Tibial nerve (tissue), 4 donors: ENCODE measurements at regions not wholly inside any gene's neighbourhood (a gene's known extent, or its start where the extent isn't known, plus 50 kb on each side); places are given as distances from the start of the nearest gene placed in this dataset.

Source experiments
- DNase-seq, 2 donors: peaks; one replicate each; pipeline ENCODE4 v3.0.0-alpha.2; 2019; ENCODE audit warnings: low spot score in 2 of 2
- H3K27ac ChIP-seq, 4 donors: fragments of 200-600 bp; sonication (generic) in 3 of 4; one replicate each; pipeline ENCODE4 v1.5.1; 2017 to 2019; ENCODE audit warnings: mild to moderate bottlenecking in 1 of 4
- H3K27me3 ChIP-seq, 2 donors: fragments of 200-600 bp; sonication (generic) in 1 of 2; one replicate each; pipeline versions ENCODE4 v1.5.1 to v1.6.0; 2017 to 2019
- H3K36me3 ChIP-seq, 3 donors: fragments of 200-600 bp; sonication (generic); one replicate each; pipeline ENCODE4 v1.5.1; 2018 to 2019
- H3K4me1 ChIP-seq, 4 donors: fragments of 200-600 bp; sonication (generic) in 3 of 4; one replicate each; pipeline ENCODE4 v1.5.1; 2017 to 2019
- H3K4me3 ChIP-seq, 4 donors: fragments of 200-600 bp; sonication (generic) in 3 of 4; one replicate each; pipeline ENCODE4 v1.5.1; 2017 to 2019; ENCODE audit warnings: mild to moderate bottlenecking in 1 of 4, moderate library complexity in 1 of 4
- H3K9me3 ChIP-seq, 4 donors: fragments of 200-600 bp; sonication (generic) in 3 of 4; one replicate each; pipeline ENCODE4 v1.5.1; 2017 to 2019
- CTCF ChIP-seq, 5 experiments: fragments of 200-600 bp in 3 of 5; fragments of 450-650 bp in 2 of 5; sonication (generic) in 3 of 5; IDR thresholded peaks; one replicate each; pipeline ENCODE4 v1.5.1; 2016 to 2019; ENCODE audit warnings: antibody characterized with exemption in 5 of 5, mild to moderate bottlenecking in 3 of 5, moderate library complexity in 2 of 5
- EP300 ChIP-seq, 2 donors: sonication (generic); formaldehyde crosslinking; IDR thresholded peaks; one replicate each; pipeline ENCODE4 v1.6.1; 2017; ENCODE audit warnings: antibody characterized with exemption in 2 of 2, mild to moderate bottlenecking in 1 of 2
- POLR2A ChIP-seq, 2 donors: fragments of 450-650 bp; IDR thresholded peaks; one replicate each; pipeline ENCODE4 v1.6.1; 2017; ENCODE audit warnings: antibody characterized with exemption in 2 of 2, mild to moderate bottlenecking in 2 of 2, moderate library complexity in 2 of 2
- WGBS, 2 donors: methylation state at CpG; one replicate each; pipeline ENCODE4 v1.1.5; 2018; 5-methylcytosine and 5-hydroxymethylcytosine counted together

GRCh38 chr16:63816276-63816675 lies 1305.6 kb downstream of the CDH11 start:
- no peaks in the 10 kb centered on the region for H3K36me3 ChIP-seq
- no peaks in the 10 kb centered on the region for H3K4me1 ChIP-seq
- H3K9me3 ChIP-seq = peaks cover 0 to 4% (median 0%) of the 10 kb centered on the region in 4 donors
- WGBS, 2 donors = 23 to 33% methylated on average over 3 of the region's 3 CpGs
- H3K4me3 ChIP-seq = no peak overlapping the region
- no peak for DNase-seq
- H3K27me3 ChIP-seq = no peaks in the 10 kb centered on the region
- no peak overlapping the region for H3K27ac ChIP-seq
- TF ChIP-seq CTCF (IDR thresholded peaks at IDR 0.05) (no peak), POLR2A (IDR thresholded peaks at IDR 0.05) (no peak), EP300 (IDR thresholded peaks at IDR 0.05) (no peak)

- Histone ChIP-seq H3K27me3 (no peaks in the 10 kb centered on the region), H3K4me1 (no peaks in the 10 kb centered on the region), H3K4me3 (no peak overlapping the region), H3K36me3 (no peaks in the 10 kb centered on the region), H3K27ac (no peak overlapping the region), H3K9me3 (peaks cover 0 to 2% (median 0%) of the 10 kb centered on the region in 4 donors)
- no peak for DNase-seq
- TF ChIP-seq POLR2A (IDR thresholded peaks at IDR 0.05) (no peak), CTCF (IDR thresholded peaks at IDR 0.05) (no peak), EP300 (IDR thresholded peaks at IDR 0.05) (no peak)
Observed at GRCh38 chr16:63813862-63814261, 1308.0 kb downstream of the CDH11 start.

- TF ChIP-seq EP300 (IDR thresholded peaks at IDR 0.05) = no peak
- no peak for TF ChIP-seq POLR2A (IDR thresholded peaks at IDR 0.05)
- TF ChIP-seq CTCF (IDR thresholded peaks at IDR 0.05) = no peak
- no peaks in the 10 kb centered on the region for H3K27me3 ChIP-seq
- 93 to 95% methylated on average over 1 of the region's 1 CpG for WGBS, 2 donors
- no peak for DNase-seq
- H3K4me1 ChIP-seq = no peaks in the 10 kb centered on the region
- no peaks in the 10 kb centered on the region for H3K9me3 ChIP-seq
- H3K36me3 ChIP-seq = no peaks in the 10 kb centered on the region
- no peak overlapping the region for H3K4me3 ChIP-seq
- H3K27ac ChIP-seq = no peak overlapping the region
Observed at GRCh38 chr16:63808730-63809129, 1313.1 kb downstream of the CDH11 start.

- no peak overlapping the region for H3K27ac ChIP-seq
- H3K4me3 ChIP-seq = no peak overlapping the region
- DNase-seq = no peak
- H3K9me3 ChIP-seq = no peaks in the 10 kb centered on the region
- no peaks in the 10 kb centered on the region for H3K4me1 ChIP-seq
- TF ChIP-seq EP300 (IDR thresholded peaks at IDR 0.05) = no peak
- no peak for TF ChIP-seq CTCF (IDR thresholded peaks at IDR 0.05)
- TF ChIP-seq POLR2A (IDR thresholded peaks at IDR 0.05) = no peak
- no peaks in the 10 kb centered on the region for H3K27me3 ChIP-seq
- 70 to 84% methylated on average over 3 of the region's 3 CpGs for WGBS, 2 donors
- no peaks in the 10 kb centered on the region for H3K36me3 ChIP-seq
Observed at GRCh38 chr16:63806794-63807506, 1314.9 kb downstream of the CDH11 start.

- H3K4me1 ChIP-seq = no peaks in the 10 kb centered on the region
- WGBS, 2 donors = 88% methylated on average over 2 of the region's 2 CpGs
- H3K27ac ChIP-seq = no peak overlapping the region
- H3K4me3 ChIP-seq = no peak overlapping the region
- DNase-seq = no peak
- no peaks in the 10 kb centered on the region for H3K27me3 ChIP-seq
- TF ChIP-seq EP300 (IDR thresholded peaks at IDR 0.05) (no peak), POLR2A (IDR thresholded peaks at IDR 0.05) (no peak), CTCF (IDR thresholded peaks at IDR 0.05) (no peak)
- peaks cover 0 to 19% (median 0%) of the 10 kb centered on the region in 4 donors for H3K9me3 ChIP-seq
- H3K36me3 ChIP-seq = no peaks in the 10 kb centered on the region
Observed at GRCh38 chr16:63804126-63804525, 1317.7 kb downstream of the CDH11 start.
